ENCODE measurements at regions not wholly inside any gene's neighbourhood (a gene's known extent, or its start where the extent isn't known, plus 50 kb on each side); places are given as distances from the start of the nearest gene placed in this dataset.

DNA sequence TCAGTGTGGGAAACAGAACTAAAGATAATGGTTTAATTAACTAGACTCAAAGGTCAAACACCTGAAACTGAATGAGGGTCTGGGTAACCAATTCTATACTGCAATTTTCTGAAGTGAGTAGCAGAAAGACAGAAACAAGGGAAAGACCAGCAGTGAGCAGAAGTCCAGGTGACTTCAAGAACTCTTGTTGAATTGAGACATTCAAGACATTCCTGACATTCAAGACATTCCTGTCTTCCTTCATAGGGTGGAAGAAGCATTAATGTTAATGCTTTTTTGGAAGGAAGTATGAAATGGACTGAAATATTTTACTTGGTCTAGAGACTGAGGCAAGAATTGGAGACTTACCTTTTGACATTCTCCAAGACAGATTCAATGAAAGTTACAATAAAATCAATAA is 529.9 kb upstream of the MMS22L start:
- no peaks in the 10 kb centered on the region for H3K9me3 ChIP-seq (replicated peaks in 1 of 3)
- no peak for DNase-seq
- H3K4me1 ChIP-seq (replicated peaks in 1 of 2): no peaks in the 10 kb centered on the region
- no peaks in the 10 kb centered on the region for H3K36me3 ChIP-seq (replicated peaks in 1 of 2)
- intact Hi-C loops (cut with DNase I): no loop called here
- no peak overlapping the region for H3K4me3 ChIP-seq
- TF ChIP-seq, protein P1, sequence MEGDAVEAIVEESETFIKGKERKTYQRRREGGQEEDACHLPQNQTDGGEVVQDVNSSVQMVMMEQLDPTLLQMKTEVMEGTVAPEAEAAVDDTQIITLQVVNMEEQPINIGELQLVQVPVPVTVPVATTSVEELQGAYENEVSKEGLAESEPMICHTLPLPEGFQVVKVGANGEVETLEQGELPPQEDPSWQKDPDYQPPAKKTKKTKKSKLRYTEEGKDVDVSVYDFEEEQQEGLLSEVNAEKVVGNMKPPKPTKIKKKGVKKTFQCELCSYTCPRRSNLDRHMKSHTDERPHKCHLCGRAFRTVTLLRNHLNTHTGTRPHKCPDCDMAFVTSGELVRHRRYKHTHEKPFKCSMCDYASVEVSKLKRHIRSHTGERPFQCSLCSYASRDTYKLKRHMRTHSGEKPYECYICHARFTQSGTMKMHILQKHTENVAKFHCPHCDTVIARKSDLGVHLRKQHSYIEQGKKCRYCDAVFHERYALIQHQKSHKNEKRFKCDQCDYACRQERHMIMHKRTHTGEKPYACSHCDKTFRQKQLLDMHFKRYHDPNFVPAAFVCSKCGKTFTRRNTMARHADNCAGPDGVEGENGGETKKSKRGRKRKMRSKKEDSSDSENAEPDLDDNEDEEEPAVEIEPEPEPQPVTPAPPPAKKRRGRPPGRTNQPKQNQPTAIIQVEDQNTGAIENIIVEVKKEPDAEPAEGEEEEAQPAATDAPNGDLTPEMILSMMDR (IDR thresholded peaks at IDR 0.05): no peak
- no peak for TF ChIP-seq POLR2A (IDR thresholded peaks at IDR 0.05)
- H3K27ac ChIP-seq: no peak overlapping the region
- H3K27me3 ChIP-seq: no peaks in the 10 kb centered on the region

GRCh38 chr6:97813889-97814567 is 531.0 kb upstream of the MMS22L start:
- Histone ChIP-seq H3K9me3 (replicated peaks in 1 of 3) (no peaks in the 10 kb centered on the region), H3K27ac (no peak overlapping the region), H3K27me3 (no peaks in the 10 kb centered on the region), H3K4me3 (no peak overlapping the region), H3K36me3 (replicated peaks in 1 of 2) (no peaks in the 10 kb centered on the region), H3K4me1 (replicated peaks in 1 of 2) (no peaks in the 10 kb centered on the region)
- WGBS, 4 donors: 71 to 80% (median 76%) methylated on average over 4 of the region's 4 CpGs
- peak in 1 of 7 donors; percentile 20 for DNase-seq
- TF ChIP-seq, protein P1 (IDR thresholded peaks at IDR 0.05): no peak
- TF ChIP-seq POLR2A (IDR thresholded peaks at IDR 0.05): no peak
- intact Hi-C loops (cut with DNase I): no loop called here

GRCh38 chr6:97815301-97815812 is 532.3 kb upstream of the MMS22L start:
- H3K27me3 ChIP-seq: no peaks in the 10 kb centered on the region
- no peak for DNase-seq
- H3K9me3 ChIP-seq (replicated peaks in 1 of 3): no peaks in the 10 kb centered on the region
- no peaks in the 10 kb centered on the region for H3K36me3 ChIP-seq (replicated peaks in 1 of 2)
- TF ChIP-seq, protein P1 (IDR thresholded peaks at IDR 0.05): no peak
- TF ChIP-seq POLR2A (IDR thresholded peaks at IDR 0.05): no peak
- 39 to 97% (median 77%) methylated on average over 2 of the region's 2 CpGs for WGBS, 4 donors
- no peak overlapping the region for H3K4me3 ChIP-seq
- intact Hi-C loops (cut with DNase I): no loop called here
- H3K27ac ChIP-seq: no peak overlapping the region
- no peaks in the 10 kb centered on the region for H3K4me1 ChIP-seq (replicated peaks in 1 of 2)

GRCh38 chr6:97816526-97816925 is 533.5 kb upstream of the MMS22L start:
- H3K36me3 ChIP-seq (replicated peaks in 1 of 2): no peaks in the 10 kb centered on the region
- no peak overlapping the region for H3K27ac ChIP-seq
- H3K9me3 ChIP-seq (replicated peaks in 1 of 3): no peaks in the 10 kb centered on the region
- TF ChIP-seq POLR2A (IDR thresholded peaks at IDR 0.05): no peak
- TF ChIP-seq, protein P1 (IDR thresholded peaks at IDR 0.05): no peak
- DNase-seq: no peak
- H3K27me3 ChIP-seq: no peaks in the 10 kb centered on the region
- no peaks in the 10 kb centered on the region for H3K4me1 ChIP-seq (replicated peaks in 1 of 2)
- no peak overlapping the region for H3K4me3 ChIP-seq
- WGBS, 4 donors: 55 to 78% (median 69%) methylated on average over 2 of the region's 2 CpGs
- intact Hi-C loops (cut with DNase I): no loop called here
